HG03159 (cell line): ENCODE measurements at regions not wholly inside any gene's neighbourhood (a gene's known extent, or its start where the extent isn't known, plus 50 kb on each side); places are given as distances from the start of the nearest gene placed in this dataset.
A peak's percentile ranks its signal among the peaks of the same experiment; 100 is the strongest.

ENCODE experiments used
- ATAC-seq: cut with Tn5 transposase; IDR thresholded peaks from one replicate; pipeline ENCODE4 v1.9.1; 2021; ENCODE audit warnings: mild to moderate bottlenecking, moderate library complexity; ENCODE audit not compliant: unreplicated experiment

DNA sequence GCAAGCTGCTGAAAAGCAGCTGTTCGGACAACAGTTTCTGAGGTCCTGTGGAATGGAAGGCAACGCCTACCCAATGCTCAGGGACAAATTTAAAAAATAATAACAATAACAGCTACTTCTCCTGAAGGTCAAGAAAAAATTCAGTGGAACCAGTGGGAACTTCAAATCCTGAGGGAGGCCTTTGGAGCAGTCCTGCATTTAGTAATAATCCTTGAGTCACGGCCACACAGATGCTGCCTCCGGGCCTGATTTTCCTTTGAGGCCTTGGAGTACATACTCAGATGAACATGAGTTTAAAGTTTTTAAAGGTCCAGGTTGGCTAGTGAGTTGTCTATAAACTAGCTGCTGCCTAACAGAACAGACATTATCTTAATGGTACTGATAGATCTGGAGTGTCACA, 268.0 kb downstream of the MSRB3 start:
- no peak for ATAC-seq

DNA sequence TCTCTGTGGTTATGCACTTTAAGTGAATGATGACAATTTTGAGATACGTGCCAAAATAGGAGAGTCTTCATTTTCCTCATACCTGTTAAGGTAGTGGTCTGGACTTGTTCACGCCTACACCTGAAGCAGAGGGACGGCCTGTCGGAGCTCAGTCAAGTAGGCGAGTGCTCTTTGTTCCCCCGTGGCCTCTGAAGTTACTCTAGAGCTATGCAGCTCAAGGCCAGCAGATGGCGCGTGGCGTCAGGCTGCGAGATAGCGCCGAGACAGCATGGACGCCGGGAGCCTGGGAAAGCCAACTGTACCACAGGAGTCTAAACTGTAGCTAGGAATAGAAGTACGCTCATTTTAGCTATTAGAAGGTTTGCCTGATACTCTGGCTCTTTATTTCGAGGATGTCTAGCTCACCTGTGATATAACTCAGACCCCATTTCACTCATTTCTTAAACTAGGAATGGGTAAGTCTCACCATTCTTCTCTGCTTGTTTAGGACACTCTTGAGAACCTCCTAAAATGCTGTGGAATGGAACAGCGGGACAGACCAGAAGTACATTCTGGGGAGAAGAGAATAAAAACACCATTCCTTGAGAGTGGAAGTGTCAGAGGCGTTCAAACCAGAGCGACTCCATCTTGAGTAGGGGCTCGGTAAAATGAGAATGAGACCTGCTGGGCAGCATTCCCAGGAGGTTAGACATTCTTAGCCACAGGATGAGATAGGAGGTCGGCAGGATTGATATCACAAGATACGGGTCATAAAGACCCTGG, 267.4 kb upstream of the HMGA2 start:
- peak; percentile 97 for ATAC-seq

DNA sequence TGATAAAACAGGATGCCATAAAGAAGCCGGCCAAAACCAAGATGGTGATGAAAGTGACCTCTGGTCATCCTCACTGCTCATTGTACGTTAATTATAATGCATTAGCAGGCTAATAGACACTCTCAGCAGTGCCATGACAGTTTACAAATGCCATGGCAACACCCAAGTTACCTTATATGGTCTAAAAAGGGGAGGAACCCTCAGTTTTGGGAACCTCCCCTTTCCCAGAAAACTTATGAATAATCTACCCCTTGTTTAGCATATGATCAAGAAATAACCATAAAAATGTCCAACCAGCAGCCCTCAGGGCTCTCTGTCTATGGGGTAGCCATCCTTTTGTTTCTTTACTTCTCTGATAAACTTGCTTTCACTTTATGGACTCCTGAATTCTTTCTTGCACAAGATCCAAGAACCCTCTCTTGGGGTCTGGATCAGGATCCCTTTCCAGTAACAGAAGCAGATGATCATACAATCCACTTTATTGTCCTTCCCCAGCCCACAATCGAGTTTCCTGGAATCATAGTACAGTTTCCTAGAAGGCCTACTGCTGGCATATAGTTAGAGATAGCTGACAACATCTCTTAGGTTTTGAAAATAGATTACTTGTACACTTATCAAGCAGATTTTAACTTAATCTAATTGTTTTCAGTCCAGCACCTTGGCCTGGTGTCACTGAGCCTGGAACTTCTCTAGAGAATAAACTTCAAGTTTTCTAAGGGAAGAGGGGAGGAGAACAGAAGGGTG, 266.7 kb upstream of the HMGA2 start:
- ATAC-seq: no peak

DNA sequence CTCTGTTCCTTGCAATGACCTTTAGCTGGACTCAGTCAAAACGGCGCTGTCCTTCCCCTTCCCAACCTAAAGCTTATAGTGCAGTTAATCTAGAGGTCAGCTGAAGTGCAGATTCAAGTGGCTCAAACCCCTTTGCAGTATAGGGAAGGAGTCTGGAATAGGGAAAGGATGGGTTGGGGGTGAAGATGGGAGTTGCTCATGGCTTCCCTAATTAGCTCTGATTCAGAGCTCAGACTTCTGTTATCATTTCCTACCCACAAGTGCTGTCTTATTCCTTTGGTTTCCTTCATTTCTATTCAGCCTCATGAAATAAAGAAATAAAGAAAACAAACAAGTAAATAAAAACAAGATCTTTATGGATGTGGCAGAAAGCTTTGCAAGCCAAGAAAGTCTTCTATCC, 264.0 kb upstream of the HMGA2 start:
- ATAC-seq: no peak

- ATAC-seq: no peak
These were observed 262.4 kb upstream of the HMGA2 start for GRCh38 chr12:65561798-65562382.

GRCh38 chr12:65565601-65566560, 258.4 kb upstream of the HMGA2 start:
- ATAC-seq: no peak

DNA sequence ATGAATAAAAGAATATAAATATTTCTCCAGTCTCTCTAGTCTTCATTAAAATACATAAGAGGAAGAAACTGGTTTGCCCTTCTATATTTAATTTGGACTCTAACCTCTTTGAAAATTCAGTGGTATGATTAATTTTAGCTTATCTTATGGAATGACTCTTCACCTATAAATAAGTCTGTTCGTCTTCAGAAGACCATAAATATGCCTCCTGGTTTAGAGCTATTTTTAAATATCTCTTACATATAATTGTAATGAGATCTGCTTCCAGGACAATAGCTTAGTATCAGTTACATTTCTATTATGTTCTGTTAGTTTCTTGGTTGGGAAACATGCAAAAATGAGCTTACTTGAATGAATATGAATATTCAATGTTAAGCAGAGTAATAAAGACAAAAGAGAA, 257.5 kb upstream of the HMGA2 start:
- no peak for ATAC-seq

DNA sequence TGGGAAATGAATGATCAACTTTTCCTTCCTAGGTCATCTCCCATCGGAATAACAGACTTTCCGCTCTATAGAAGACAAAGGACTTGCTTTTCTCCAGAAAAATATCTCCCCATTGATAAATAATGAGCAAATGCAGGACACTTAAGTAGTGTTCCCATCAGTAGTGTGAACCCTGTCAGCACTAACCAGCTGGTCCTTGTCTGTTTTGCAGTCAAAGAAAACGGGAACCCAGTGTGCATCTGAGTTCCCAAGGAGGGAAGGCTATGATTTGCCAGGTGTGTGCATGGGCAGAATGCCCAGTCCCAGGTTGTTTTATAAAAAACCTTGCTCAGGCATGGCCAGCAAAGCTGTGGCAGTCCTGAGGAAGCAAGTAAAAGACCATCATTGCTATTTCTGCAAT, 256.5 kb upstream of the HMGA2 start:
- no peak for ATAC-seq

DNA sequence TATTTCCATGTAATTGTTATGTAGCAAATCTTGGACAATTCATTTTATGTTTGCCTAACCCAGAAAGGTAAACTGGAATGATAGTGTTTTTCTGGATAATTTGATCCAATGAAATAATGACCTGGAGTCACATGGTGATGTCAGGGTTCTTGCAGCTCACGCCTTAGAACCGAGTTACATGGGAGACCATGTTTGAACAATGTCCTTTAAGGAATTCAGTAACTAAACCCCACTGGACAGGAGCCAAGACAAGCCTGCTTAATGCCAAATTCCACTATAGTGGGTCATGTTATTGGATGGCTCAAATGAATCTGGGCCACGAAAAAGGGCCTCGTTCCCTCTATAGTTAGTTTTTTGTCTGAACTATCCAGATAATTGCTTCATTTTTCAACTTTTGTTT, 255.8 kb upstream of the HMGA2 start:
- no peak for ATAC-seq

GRCh38 chr12:65570451-65571130, 253.7 kb upstream of the HMGA2 start:
- ATAC-seq: no peak

DNA sequence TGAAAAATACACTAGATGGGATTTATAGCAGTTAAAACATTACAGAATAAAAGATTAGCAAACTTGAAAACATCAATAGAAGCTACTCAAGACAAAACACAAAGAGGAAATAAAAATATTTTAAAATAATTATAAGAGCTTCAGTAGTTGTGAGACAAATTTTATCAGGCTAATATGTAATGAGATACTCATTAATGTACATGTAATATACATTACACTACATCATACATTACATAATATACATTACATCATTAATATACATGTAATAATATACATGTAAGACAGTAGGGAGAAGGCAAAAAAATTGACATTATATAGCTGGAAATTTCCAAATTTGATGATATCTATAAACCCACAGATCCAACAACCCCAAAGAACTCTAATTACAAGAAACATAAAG, 249.4 kb upstream of the HMGA2 start:
- ATAC-seq: no peak

- no peak for ATAC-seq
These were observed 240.3 kb upstream of the HMGA2 start for GRCh38 chr12:65584016-65584415.

GRCh38 chr12:65585648-65586602, 238.4 kb upstream of the HMGA2 start:
- no peak for ATAC-seq

DNA sequence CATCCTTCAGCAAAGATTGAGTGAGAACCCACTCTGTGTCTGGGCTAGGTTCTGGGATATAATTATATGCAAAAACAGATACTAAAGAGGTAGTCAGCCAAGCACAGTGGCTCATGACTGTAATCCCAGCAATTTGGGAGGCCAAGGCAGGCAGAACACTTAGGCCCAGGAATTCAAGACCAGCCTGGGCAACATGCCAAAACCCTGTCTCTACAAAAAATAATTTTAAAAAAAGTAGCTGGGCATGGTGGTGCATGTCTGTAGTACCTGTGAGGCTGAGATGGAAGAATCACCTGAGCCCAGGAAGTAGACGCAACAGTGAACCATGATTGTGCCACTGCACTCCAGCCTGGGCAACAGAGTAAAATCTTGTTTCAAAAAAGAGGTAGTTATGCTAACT, 237.5 kb upstream of the HMGA2 start:
- ATAC-seq: no peak

DNA sequence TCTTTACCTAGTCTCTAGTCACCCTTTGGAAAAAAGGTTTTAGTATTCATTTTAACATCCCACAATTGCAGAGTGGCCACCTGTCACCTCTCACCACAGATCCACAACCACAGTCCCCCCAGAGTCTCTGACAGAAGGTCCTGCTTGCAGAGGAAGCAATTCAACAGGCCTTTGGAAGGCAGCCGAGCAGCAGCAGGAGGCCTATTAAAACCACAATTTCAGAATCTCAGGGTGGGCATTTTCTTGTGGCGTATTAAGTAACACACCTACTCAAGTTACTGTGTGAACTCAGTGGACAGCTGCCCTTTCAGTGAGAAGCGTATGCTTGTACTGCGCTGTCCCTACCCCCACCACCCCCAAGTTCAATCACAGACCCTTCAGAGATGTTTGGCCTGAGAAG, 234.0 kb upstream of the HMGA2 start:
- ATAC-seq: no peak

GRCh38 chr12:65592416-65592815, 231.9 kb upstream of the HMGA2 start:
- no peak for ATAC-seq

GRCh38 chr12:65593239-65593701, 231.0 kb upstream of the HMGA2 start:
- no peak for ATAC-seq

GRCh38 chr12:65594409-65594808, 229.9 kb upstream of the HMGA2 start:
- no peak for ATAC-seq

- ATAC-seq: no peak
These were observed 229.2 kb upstream of the HMGA2 start for GRCh38 chr12:65595016-65595560.
